GM21515 (cell line): ENCODE measurements at regions not wholly inside any gene's neighbourhood (a gene's known extent, or its start where the extent isn't known, plus 50 kb on each side); places are given as distances from the start of the nearest gene placed in this dataset.
"Not testable (repeated sequence)": the region's sequence is repeated elsewhere in the genome, so short reads cannot be mapped to it uniquely, and the experiment has no call there.

ENCODE experiments used
- ATAC-seq: cut with Tn5 transposase; IDR thresholded peaks from one replicate; pipeline ENCODE4 v1.9.1; 2021; ENCODE audit not compliant: unreplicated experiment

GRCh38 chr9:62655705-62656104 lies 1465.9 kb downstream of the SPATA31A7 start:
- ATAC-seq = not testable (repeated sequence)

- not testable (repeated sequence) for ATAC-seq
Observed at GRCh38 chr9:62662733-62663507, 1473.1 kb downstream of the SPATA31A7 start.

- not testable (repeated sequence) for ATAC-seq
Observed at GRCh38 chr9:62663512-62663911, 1473.7 kb downstream of the SPATA31A7 start.

GRCh38 chr9:62667137-62667824 lies 1477.4 kb downstream of the SPATA31A7 start:
- not testable (repeated sequence) for ATAC-seq

GRCh38 chr9:62677016-62677415 lies 1487.2 kb downstream of the SPATA31A7 start:
- not testable (repeated sequence) for ATAC-seq

GRCh38 chr9:62678336-62678735 lies 1488.5 kb downstream of the SPATA31A7 start:
- ATAC-seq = not testable (repeated sequence)

GRCh38 chr9:62679020-62679419 lies 1489.2 kb downstream of the SPATA31A7 start:
- not testable (repeated sequence) for ATAC-seq

GRCh38 chr9:62684833-62685647 lies 1495.2 kb downstream of the SPATA31A7 start:
- peak; percentile 81 for ATAC-seq

- not testable (repeated sequence) for ATAC-seq
Observed at GRCh38 chr9:62686313-62686712, 1496.5 kb downstream of the SPATA31A7 start.

- ATAC-seq = not testable (repeated sequence)
Observed at GRCh38 chr9:62693019-62693418, 1503.2 kb downstream of the SPATA31A7 start.

- ATAC-seq = not testable (repeated sequence)
Observed at GRCh38 chr9:62711317-62711716, 1521.5 kb downstream of the SPATA31A7 start.

- ATAC-seq = not testable (repeated sequence)
Observed at GRCh38 chr9:62725580-62725979, 1535.7 kb downstream of the SPATA31A7 start.

GRCh38 chr9:62730229-62731000 lies 1540.6 kb downstream of the SPATA31A7 start:
- peak; percentile 99 for ATAC-seq

GRCh38 chr9:62731015-62731414 lies 1541.2 kb downstream of the SPATA31A7 start:
- not testable (repeated sequence) for ATAC-seq

GRCh38 chr9:62737004-62737606 lies 1547.3 kb downstream of the SPATA31A7 start:
- not testable (repeated sequence) for ATAC-seq

GRCh38 chr9:62737915-62738314 lies 1548.1 kb downstream of the SPATA31A7 start:
- ATAC-seq = not testable (repeated sequence)

GRCh38 chr9:62745774-62746529 lies 1556.1 kb downstream of the SPATA31A7 start:
- not testable (repeated sequence) for ATAC-seq
